ENCODE measurements at regions not wholly inside any gene's neighbourhood (a gene's known extent, or its start where the extent isn't known, plus 50 kb on each side); places are given as distances from the start of the nearest gene placed in this dataset.

DNA sequence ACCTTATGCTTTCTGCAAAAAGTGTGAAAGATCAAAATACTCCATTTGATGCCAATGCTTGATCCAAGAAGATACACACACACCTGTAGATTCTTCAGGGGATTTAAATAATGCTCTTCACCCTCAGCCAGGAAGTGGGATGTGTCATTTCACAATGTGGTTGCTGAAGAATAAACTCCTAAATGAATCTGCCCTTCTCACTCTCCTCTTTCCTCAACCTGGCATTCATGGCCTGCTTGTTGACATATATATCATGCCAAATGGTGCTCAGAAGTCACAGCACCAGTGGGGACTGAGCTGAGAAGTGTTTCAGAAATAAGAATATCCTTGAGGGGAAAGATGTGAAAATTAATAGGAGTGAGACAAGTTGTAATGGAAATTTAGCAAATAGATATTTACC lies 146.6 kb upstream of the ARHGEF26 start:
- no peak for TF ChIP-seq POLR2AphosphoS5 (IDR thresholded peaks at IDR 0.05)
- TF ChIP-seq POLR2A (IDR thresholded peaks at IDR 0.05), result no peak
